Suprapubic skin (tissue), 4 donors: ENCODE measurements at regions not wholly inside any gene's neighbourhood (a gene's known extent, or its start where the extent isn't known, plus 50 kb on each side); places are given as distances from the start of the nearest gene placed in this dataset.

Source experiments
- DNase-seq, 2 donors: peaks; one replicate each; pipeline ENCODE4 v3.0.0-alpha.2; 2019; ENCODE audit warnings: low spot score in 2 of 2
- H3K27ac ChIP-seq: fragments of 200-600 bp; sonication (generic); one replicate; pipeline ENCODE4 v1.5.1; 2019
- H3K27me3 ChIP-seq: fragments of 200-600 bp; sonication (generic); one replicate; pipeline ENCODE4 v1.5.1; 2019
- H3K36me3 ChIP-seq: fragments of 200-600 bp; sonication (generic); one replicate; pipeline ENCODE4 v1.5.1; 2019
- H3K4me1 ChIP-seq: fragments of 200-600 bp; sonication (generic); one replicate; pipeline ENCODE4 v1.5.1; 2019
- H3K4me3 ChIP-seq: fragments of 200-600 bp; sonication (generic); one replicate; pipeline ENCODE4 v1.5.1; 2019; ENCODE audit warnings: mild to moderate bottlenecking
- H3K9me3 ChIP-seq: fragments of 200-600 bp; sonication (generic); one replicate; pipeline ENCODE4 v1.5.1; 2019
- CTCF ChIP-seq, 2 donors: fragments of 200-600 bp in 1 of 2; fragments of 450-650 bp in 1 of 2; sonication (generic) in 1 of 2; IDR thresholded peaks; one replicate each; pipeline ENCODE4 v1.5.1; 2016 to 2019; ENCODE audit warnings: antibody characterized with exemption in 2 of 2, mild to moderate bottlenecking in 1 of 2, moderate library complexity in 1 of 2
- EP300 ChIP-seq: sonication (generic); formaldehyde crosslinking; IDR thresholded peaks from one replicate; pipeline ENCODE4 v1.6.1; 2017; ENCODE audit warnings: antibody characterized with exemption
- POLR2A ChIP-seq, 2 donors: fragments of 450-650 bp; IDR thresholded peaks; one replicate each; pipeline ENCODE4 v1.6.1; 2017; ENCODE audit warnings: antibody characterized with exemption in 2 of 2, mild to moderate bottlenecking in 2 of 2, moderate library complexity in 2 of 2
- POLR2AphosphoS5 ChIP-seq, 3 donors: sonication (generic); formaldehyde crosslinking; IDR thresholded peaks; one replicate each; pipeline ENCODE4 v1.6.1; 2017; ENCODE audit warnings: antibody characterized with exemption in 3 of 3
- WGBS: methylation state at CpG from one replicate; pipeline ENCODE4 v1.1.5; 2018; 5-methylcytosine and 5-hydroxymethylcytosine counted together

DNA sequence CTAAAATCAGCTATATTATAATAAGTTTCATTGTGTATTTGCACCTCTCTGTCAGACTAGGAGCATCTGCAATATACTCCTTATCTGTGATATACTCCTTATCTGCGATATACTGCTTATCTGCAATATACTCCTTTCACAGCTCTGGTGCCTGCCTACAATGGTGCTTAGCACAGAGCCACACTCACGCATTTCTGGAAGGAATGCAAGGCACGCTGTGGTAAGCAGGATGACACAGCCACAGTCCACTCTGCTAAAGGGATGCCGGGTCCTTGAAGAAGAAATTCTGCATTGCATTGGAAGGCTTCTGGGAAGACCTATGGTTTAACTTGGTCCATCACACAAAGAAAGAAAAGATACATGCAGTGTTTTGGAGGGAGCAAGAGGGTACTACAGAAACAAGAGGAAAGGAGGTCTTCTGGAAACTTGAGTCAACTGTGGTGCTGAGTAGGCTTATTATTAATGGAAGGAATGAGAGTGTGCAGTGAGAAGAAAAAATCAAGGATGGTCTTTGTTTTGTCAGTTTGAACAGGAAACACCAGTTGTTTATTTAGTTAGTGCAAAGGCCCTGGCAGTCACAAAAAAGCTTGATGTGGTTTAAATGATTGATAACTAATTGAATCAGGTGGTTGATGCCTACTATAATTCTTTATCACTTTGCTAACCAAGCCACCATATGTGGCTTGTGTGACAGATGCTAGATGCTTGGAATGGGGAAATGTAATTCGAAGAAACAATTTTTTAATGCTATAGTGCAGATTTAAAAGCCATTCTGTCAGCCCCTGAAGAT is 342.3 kb downstream of the GRXCR1 start:
- 86% methylated on average over 5 of the region's 5 CpGs for WGBS
- Histone ChIP-seq H3K9me3 (no peaks in the 10 kb centered on the region), H3K27ac (no peak overlapping the region), H3K4me3 (no peak overlapping the region), H3K36me3 (no peaks in the 10 kb centered on the region), H3K4me1 (no peaks in the 10 kb centered on the region), H3K27me3 (no peaks in the 10 kb centered on the region)
- DNase-seq = no peak
- TF ChIP-seq EP300 (no peak), POLR2A (IDR thresholded peaks at IDR 0.05) (no peak), CTCF (IDR thresholded peaks at IDR 0.05) (no peak), POLR2AphosphoS5 (IDR thresholded peaks at IDR 0.05) (no peak)

DNA sequence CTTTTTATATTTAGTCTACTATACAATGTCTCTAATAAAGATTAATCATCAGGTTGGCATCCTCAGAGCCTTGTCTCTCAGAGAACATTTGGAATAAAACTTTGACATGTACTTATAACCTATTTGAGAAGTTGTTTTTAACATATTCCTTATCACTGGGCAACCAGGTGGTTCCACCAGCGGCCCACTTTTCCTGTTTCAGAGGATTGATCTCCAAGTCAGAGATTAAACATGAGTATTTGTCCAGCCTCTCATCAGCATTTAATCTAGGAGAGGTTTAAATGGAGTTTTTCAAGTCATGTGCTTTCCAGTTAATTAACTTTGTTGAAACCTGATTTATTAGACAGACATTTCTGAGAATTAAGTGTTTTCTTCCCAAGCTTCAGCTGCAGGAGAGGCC is 345.5 kb downstream of the GRXCR1 start:
- Histone ChIP-seq H3K9me3 (no peaks in the 10 kb centered on the region), H3K27ac (no peak overlapping the region), H3K4me3 (no peak overlapping the region), H3K27me3 (no peaks in the 10 kb centered on the region), H3K36me3 (no peaks in the 10 kb centered on the region), H3K4me1 (no peaks in the 10 kb centered on the region)
- TF ChIP-seq EP300 = no peak
- TF ChIP-seq POLR2A (IDR thresholded peaks at IDR 0.05) = no peak
- no peak for TF ChIP-seq POLR2AphosphoS5 (IDR thresholded peaks at IDR 0.05)
- no peak for DNase-seq
- 59% methylated on average over 1 of the region's 1 CpG for WGBS

DNA sequence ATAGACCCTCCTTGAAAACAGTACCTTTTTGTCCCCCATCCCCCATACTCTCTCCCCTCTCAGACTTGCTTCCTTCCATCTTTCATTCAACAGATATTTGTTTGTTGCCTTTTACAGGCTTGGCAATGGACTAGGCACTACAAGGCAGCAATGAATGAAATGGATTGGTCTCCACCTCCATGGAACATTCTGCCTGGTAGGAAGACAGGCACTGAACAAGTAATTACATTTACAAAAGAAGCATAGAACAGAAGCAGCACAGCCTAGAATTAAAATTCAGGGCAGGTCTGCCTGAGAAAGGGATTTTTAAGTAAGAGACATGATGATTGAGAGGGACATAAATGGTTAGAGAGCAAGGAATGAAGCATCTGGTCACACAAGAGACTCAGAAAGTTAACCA is 346.1 kb downstream of the GRXCR1 start:
- TF ChIP-seq POLR2AphosphoS5 (IDR thresholded peaks at IDR 0.05) (no peak), POLR2A (IDR thresholded peaks at IDR 0.05) (no peak), CTCF (IDR thresholded peaks at IDR 0.05) (no peak), EP300 (no peak)
- no peak overlapping the region for H3K27ac ChIP-seq
- H3K27me3 ChIP-seq = no peaks in the 10 kb centered on the region
- no peaks in the 10 kb centered on the region for H3K9me3 ChIP-seq
- no peaks in the 10 kb centered on the region for H3K36me3 ChIP-seq
- no peaks in the 10 kb centered on the region for H3K4me1 ChIP-seq
- no peak overlapping the region for H3K4me3 ChIP-seq
- DNase-seq = no peak

DNA sequence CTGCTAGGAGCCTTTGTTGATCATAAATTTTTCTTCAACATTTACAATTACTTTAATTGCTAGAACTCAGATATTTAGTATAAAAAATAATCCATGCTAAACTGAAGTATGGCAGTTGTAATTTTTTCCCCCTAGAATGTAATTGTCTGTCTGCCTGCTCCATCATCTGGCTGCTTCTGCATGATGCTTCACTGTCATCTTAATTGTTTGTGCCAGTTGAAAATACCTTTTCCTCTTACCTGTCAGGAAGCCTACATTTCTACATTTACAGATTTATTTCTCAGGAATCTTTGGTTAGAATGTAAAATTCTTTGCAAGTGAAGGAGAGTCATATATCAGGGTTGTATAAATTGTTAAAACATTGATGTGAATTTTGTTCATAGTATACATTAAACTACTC is 348.6 kb downstream of the GRXCR1 start:
- H3K27ac ChIP-seq = no peak overlapping the region
- H3K4me3 ChIP-seq = no peak overlapping the region
- DNase-seq = no peak
- H3K9me3 ChIP-seq = no peaks in the 10 kb centered on the region
- H3K27me3 ChIP-seq = no peaks in the 10 kb centered on the region
- TF ChIP-seq CTCF (IDR thresholded peaks at IDR 0.05) (no peak), EP300 (no peak), POLR2AphosphoS5 (IDR thresholded peaks at IDR 0.05) (no peak), POLR2A (IDR thresholded peaks at IDR 0.05) (no peak)
- H3K4me1 ChIP-seq = no peaks in the 10 kb centered on the region
- H3K36me3 ChIP-seq = no peaks in the 10 kb centered on the region

- no peaks in the 10 kb centered on the region for H3K9me3 ChIP-seq
- TF ChIP-seq POLR2A (IDR thresholded peaks at IDR 0.05) (no peak), CTCF (IDR thresholded peaks at IDR 0.05) (no peak), POLR2AphosphoS5 (IDR thresholded peaks at IDR 0.05) (no peak), EP300 (no peak)
- H3K4me1 ChIP-seq = no peaks in the 10 kb centered on the region
- H3K27ac ChIP-seq = no peak overlapping the region
- WGBS = 46% methylated on average over 2 of the region's 2 CpGs
- H3K4me3 ChIP-seq = no peak overlapping the region
- DNase-seq = no peak
- no peaks in the 10 kb centered on the region for H3K36me3 ChIP-seq
- no peaks in the 10 kb centered on the region for H3K27me3 ChIP-seq
These were observed 350.1 kb downstream of the GRXCR1 start for GRCh38 chr4:43242606-43243005.
